GM18499 (cell line): ENCODE measurements at regions not wholly inside any gene's neighbourhood (a gene's known extent, or its start where the extent isn't known, plus 50 kb on each side); places are given as distances from the start of the nearest gene placed in this dataset.
"Not testable (repeated sequence)": the region's sequence is repeated elsewhere in the genome, so short reads cannot be mapped to it uniquely, and the experiment has no call there.

Source experiments
- ATAC-seq: cut with Tn5 transposase; IDR thresholded peaks from one replicate; pipeline ENCODE4 v1.9.1; 2021; ENCODE audit warnings: moderate number of reproducible peaks; ENCODE audit not compliant: insufficient read depth, unreplicated experiment

DNA sequence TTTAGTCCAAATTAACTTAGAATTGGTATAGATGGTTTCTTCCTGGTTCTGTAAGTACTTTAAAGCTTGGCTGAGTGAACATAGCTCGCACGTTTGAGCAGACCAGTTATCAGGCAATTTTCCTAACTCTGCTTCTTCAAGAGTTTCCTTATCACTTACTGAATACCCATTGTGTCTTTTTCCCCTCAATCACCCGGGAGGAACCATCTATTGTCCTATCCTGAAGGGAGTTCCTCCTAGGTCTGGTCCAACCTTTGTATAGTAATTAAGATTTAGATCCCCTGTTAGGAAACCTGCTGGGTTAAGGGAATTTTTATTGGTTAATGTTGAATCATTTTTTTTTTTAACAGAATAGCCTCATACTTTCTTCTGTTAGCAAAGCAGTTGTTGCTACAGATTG is 1215.0 kb upstream of the ATXN8OS start:
- ATAC-seq = not testable (repeated sequence)

DNA sequence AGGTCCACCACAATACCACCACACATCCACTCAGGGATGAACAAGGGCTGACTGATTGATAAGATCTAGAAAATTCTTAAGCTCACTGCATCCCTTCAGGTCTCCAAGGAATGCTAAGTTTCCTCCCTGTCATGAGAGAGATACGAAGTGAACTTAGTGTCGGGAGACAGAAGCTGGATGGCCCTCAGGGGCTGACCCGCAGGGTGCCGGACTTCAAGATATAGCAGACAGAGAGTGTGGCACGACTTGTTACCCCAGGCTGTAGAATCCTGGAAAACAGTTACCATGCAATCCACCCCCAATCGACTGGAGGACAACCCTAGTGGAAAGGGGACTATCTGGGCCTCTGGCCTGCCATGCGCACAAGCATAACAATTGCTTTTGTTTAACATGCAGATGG is 1217.5 kb upstream of the ATXN8OS start:
- not testable (repeated sequence) for ATAC-seq

DNA sequence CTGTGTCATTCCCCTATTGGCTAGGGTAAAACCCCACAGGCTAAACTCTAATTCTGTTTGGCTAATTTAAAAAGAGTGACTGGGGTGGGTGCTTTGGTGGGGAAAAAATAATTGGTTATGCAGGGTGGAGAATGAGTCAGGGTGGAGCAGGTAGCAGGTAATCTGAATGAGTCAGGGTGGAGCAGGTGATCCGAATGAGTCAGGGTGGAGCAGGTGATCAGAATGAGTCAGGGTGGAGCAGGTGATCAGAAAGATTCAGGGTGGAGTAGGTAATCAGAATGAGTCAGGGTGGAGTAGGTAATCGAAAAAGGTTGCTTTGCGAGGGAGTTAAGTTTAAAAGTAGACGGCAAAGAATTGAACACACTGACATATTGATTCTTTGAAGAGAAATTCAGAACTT is 1218.8 kb upstream of the ATXN8OS start:
- no peak for ATAC-seq

DNA sequence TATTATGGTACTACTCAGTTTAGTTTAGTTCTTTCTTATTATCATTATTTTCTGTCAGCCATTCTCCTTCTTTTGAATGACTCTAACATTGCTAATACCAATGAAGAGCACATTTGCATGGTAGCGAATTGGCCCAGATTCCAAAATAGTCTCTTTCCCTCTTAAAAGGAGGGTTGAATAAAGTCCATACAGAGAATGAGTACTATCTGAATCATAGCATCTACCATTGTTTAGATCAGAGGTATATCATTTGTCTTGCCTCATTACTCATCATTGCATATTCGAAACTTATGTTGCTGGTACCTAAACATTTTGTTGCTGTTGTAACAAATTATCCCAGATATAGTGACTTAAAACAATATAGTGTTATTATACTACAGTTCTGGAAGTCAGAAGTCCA is 1235.3 kb upstream of the ATXN8OS start:
- no peak for ATAC-seq

DNA sequence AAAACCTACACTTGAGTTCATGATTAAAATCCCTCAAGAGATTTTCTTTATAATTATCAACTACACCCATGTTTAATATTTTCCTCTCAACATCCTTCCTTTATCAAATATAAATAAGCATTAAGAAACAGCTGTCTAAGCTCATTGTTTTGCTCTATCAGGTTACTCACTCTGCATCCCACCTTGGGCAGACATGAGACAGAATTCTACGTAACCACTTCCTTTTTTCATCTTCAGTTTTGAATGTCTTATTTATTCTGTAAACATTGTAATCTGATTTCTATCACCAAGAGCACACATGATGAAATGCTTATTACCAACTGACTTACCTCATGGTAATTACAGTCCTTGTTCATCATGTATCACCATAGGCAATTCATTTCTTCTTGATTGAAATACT is 1256.6 kb upstream of the ATXN8OS start:
- no peak for ATAC-seq

DNA sequence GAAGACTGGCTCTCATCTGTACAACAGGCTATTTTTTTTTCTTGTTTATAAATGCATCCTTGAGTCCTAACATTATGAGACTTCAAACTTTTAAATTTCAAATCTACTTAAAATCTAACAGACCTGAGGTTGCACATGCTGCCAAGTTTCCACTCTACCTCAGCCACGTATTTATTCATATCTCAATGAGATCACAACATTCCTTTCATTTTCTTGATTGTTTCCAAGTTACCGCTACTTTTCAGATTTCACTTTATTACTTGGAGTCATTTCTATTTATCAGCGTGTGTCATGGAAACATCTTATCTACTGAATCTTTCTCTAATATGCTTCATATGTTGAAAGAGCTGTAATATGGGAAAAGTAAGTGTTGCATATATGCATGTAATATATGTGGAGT is 1257.5 kb upstream of the ATXN8OS start:
- ATAC-seq = no peak

DNA sequence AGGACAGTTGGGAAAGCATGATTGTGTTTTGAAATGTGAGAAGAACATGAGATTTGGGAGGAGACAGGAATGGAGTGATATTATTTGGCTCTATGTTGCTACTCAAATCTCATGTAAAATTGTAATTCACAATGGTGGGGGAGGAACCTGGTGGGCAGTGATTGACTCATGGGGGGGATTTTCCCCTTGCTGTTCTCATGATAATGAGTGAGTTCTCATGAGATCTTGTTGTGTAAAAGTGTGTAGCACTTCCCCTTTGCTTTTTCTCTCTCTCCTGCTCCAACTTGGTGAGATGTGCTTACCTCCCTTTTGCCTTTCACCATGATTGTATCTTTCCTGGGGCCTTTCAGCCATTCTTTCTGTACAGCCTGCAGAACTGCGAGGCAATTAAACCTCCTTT is 1261.0 kb upstream of the ATXN8OS start:
- no peak for ATAC-seq

DNA sequence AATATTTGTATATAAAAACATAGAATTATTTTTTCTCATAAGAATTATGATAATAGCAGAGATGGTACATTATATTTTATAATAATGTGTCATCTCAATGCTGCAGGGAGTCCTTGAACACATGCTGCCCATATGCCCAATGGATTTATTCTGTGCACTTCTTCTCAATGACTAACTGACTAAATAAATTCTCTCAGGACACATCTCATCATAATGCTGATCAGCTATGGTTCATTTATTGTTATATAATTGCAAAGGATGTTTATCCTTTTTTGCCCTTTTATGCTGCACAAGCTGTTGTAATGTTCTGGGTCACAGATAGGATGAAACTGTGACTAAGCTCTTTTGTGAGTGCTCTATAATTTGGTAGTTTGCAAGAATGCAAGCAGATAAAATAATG is 1273.3 kb upstream of the ATXN8OS start:
- no peak for ATAC-seq

DNA sequence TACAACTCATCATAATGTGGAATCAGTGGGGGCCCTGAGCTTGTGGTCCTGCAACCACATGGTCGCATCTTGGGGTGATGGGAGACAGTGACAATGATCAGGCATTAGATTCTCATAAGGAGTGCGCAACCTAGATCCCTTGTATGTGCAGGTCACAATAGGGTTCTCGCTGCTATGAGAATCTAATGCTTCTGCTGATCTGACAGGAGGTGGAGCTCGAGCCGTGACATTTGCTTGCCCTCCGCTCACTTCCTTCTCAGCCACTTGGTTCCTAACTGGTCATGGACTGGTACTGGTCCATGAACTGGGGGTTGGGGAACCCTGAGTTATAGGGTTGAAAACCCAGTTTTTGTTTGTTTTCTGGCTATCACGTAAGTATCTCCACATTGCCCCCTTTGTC is 1290.9 kb upstream of the ATXN8OS start:
- no peak for ATAC-seq

DNA sequence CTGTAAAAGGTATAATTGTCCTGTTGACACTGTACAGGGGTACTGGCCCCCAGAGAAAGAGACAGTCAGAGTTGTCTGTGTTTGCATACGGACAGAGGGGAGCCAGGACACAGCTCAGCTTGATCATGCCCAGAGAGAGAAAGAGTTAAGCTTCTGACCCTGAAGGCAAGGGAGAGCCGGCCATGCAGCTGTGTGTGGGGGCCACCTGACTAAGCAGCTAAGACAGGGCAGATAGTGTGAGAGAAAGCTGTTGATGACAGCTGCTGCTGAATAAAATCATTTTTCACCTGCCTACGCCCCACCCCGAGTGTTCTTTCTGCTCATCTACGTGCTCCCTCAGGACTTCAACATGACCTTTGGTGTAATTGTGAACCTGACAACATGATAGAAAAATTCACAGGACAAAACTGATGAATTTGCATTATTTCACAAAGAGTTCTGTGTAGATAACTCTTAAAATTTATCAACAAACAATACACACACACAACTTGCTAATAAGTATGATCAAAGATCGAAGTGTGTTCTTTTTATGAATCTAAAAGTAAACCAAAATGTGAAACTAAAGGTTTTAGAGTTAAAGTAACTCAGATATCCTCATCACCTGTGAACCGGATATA is 1294.3 kb upstream of the ATXN8OS start:
- no peak for ATAC-seq

DNA sequence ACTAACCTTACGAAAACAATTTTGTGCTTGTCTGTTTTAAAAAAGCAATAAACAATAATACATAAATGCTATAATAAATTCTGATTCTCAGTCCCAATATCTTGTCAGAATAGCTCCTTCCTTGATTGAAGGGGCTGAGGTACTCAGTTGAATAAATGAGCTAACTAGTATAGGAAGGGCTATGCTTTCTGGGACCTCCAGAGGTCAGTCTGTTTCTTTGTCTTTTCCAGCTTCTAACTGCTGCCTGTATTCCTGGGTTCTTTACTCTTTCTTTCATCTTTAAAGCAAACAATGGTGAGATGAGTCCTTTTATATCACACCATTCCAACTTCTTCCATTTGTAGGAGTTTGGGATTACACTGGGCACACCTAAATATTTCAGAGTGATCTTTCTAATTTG is 1297.0 kb upstream of the ATXN8OS start:
- no peak for ATAC-seq

DNA sequence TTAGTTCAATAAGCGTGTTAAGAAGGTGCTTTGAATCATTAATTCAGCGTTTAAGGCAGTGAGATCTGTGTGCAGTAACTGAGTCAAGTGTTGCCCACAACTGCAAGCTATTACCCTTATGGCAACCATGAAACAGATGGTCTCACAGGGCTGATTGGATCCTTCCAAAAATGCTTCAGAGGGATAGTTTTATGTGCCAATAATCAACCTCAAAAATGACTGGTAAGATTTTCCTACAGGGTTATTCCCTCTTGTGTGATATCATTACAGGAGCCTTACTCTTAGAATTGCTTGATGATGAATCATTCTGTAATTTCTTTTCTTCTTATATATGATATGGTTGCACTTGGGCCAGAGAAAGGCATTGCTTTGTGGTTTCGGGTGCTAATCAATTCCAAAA is 1299.2 kb upstream of the ATXN8OS start:
- ATAC-seq = no peak

DNA sequence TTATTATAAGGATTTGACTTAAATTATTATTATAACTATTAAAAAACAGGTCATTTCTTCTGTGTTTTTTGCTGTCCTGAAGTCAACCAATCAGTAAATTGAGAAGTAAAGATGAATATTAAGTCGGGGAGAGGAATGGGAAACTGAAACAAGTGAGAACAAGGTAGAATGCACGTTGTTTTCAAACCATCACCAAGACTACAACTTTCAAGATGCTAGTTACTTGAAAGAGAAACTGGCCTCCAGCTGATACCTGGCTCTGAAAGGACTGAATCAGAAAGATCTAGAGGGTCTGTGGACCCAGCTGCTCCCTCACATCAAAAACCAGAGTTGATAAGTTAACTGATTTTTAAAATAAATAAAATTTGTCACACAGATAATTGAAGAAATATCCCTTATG is 1301.5 kb upstream of the ATXN8OS start:
- ATAC-seq = no peak

DNA sequence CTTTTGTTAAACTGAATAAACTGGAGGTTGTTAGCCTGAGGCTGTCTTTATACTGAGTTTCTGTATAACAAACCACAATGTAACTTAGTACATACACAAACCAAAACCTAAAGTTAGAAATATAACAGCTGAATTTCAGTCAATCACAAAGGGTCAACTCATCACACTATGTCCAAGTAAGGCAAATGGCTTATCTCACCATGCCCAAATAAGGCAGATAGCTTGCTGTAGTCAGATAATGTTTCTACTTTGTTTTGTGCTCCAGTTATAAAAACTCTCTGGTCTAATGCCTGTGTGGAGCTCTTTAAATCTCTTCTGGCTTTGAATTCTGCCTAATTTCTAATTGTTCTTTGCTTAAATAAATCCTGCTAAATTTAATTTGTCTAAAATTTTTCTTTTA is 1323.4 kb upstream of the ATXN8OS start:
- no peak for ATAC-seq

DNA sequence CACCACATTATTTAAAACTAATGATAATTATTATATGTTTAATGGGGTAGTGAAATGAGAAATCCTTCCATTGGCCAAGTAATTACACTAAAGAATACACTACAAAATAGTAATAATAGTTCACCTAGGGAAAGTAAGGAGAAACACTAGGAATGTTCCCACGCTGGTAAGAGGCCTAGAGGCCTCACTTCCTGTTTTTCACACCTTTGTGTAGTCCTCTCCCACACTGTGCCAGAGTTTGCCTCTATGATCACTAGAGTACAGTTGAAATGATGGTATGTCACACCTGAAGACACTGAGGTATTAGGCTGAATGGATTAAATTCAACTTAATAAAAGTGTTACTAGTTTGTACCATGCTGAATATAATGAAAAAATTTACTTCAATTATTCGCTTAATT is 1348.0 kb upstream of the ATXN8OS start:
- no peak for ATAC-seq

DNA sequence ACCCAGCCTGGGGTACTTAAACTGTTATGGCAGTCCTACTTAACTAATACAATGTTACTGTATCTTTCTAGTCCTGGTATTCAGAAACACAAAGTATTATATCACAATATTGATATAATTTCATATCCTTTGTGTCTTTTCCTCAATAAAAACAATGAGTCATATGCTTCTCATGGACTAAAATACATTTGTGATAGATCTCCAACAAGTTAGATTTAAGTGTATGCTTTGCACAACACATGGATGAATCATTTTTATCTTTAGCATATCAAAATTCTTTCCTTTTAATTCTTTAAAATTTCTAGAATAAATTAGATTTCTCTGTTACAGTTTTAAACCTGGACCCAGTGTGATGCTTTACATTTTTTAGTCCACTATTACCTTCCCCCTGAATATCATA is 1357.8 kb upstream of the ATXN8OS start:
- ATAC-seq = no peak

DNA sequence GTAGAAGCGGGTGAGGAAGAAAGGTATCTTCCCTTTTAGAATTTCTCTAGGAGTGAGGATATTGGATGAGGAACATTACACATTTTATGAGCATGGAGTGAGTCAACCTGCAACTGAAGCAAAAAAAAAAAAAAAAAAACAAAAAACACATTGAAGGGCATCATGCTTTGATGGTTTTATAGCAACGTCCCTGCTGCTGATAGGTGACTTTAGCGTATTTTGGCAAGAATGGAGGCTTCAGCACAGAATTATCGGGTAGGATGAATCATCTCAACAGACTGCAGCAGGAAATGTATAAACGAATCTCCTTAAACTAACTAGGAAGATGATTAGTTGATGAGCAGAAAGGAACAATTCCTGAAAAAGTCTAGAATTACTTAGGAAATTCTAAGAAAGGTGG is 1359.6 kb upstream of the ATXN8OS start:
- ATAC-seq = no peak

DNA sequence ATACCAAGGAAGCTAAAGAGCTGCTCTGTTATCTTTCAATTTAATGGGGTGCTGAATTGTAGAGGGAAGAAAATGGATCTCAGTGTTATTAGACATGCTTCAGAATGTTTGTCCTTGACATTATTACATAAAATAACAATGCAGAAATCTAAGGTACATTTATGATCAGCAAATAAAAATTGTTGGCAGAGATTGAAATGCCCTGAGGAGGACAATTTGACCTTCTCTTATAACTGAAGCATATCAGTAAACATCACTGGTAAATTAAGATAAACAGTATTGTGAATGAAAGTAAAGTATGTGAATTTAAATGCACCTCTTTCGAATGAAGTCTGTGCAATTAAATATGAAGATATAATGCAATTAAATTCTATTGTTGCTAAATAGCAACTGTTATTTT is 1362.1 kb upstream of the ATXN8OS start:
- ATAC-seq = no peak

DNA sequence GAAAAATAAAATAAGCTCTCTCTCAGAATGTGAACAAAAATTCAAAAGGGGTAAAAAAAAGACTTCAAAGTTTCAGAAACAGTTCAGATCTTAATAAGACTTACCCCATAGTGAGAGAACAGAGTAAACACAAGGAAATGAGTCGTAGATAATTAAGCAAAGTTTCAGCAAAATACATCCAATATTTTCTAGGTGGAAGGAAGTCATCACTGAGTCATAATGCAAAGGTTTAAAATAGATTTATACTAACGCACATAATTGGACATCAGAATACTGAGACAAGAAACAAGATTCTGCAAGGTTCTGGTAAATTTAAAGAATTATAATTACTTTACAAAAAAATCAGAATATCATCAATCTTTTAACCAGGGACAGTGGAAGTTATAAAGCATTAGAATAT is 1370.7 kb upstream of the ATXN8OS start:
- no peak for ATAC-seq

DNA sequence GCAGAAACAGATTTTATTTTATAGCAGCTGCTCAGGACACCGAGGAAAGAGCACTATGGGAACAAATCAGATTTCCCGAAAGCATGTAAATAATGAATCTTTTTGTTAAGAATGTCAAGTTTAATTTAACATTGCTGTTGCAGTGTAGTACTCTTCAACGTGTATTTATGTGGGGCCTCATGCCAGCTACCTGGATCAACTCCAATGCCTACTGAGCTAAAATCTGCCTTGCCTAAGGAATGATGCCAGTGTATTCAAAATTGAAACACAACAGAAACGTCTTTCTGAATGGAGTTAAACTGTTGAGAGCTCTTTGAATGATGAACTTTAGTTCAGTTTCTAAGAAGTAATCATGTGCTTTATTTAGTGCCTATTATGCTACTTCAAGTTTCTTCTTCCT is 1379.8 kb upstream of the ATXN8OS start:
- no peak for ATAC-seq

DNA sequence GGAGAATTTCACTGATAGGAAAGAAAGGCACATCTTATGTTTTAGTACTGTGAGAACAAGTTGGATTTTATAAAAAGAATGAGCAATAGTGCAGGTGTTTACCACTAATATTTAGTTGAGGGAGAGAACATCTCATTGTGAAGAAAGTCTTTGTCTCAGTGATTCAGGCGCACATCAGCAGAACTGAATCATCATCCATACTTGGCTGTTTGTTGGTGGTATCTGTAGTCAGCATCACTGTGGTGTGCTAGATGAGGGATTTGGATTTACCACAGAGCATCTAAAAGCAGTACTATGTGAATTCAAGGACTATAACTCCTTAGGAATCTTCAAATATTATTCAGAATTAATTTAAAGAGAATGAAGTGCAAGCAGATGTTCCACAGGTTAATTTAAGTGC is 1380.5 kb upstream of the ATXN8OS start:
- ATAC-seq = no peak

DNA sequence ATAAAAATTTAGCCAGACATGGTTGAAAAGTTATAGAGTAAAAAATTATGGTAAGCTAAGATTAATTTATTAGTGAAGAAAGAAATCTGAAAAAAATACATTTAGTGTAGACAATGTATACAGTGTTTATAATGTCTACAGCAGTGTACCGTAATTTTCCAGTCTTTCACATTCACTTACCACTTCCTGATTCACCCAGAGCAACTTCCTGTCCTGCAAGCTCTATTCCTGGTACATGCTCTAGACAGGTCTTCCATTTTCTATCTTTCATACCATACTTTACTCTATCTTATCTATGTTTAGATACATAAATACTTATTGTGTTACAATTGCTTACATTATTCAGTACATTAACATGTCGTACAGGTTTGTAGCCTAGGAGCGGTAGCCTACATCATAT is 1387.8 kb upstream of the ATXN8OS start:
- no peak for ATAC-seq

DNA sequence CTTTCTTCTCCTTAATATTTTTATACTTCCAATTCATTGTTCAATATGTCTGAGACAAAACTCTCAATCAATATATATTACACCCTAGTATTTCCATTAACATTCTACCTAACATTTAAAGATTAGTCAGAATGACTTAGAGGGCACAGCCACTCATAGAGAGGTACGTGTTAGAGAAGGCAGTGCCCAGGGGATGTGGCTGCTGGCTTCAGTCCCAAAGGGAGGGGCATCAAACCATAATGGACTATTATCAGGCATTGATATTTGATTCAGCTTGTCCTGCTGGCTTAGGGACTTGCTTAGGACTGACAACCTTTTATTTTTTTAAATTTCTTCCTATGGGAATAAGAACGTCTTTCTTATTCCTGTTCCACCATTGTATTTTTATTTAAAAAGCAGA is 1392.0 kb upstream of the ATXN8OS start:
- no peak for ATAC-seq
